ENCODE measurements at regions not wholly inside any gene's neighbourhood (a gene's known extent, or its start where the extent isn't known, plus 50 kb on each side); places are given as distances from the start of the nearest gene placed in this dataset.

DNA sequence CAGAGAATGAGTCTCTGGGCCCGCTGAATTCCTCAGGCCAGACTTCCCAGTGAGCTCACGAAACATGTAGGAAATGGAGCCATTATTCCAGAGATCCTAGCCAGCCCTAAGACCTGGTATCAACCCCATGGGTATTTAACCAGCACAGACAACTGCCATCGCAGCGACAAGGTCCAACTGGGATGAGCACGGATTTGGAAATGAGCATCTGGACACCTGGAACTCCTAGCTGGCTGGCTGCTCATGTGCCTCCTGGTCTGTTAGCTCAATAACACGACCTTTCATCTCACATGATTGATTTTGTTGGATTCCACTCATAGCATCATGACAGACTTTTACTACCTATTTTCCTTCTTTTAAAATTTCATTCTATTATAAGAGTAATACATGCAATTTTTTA is 51.0 kb downstream of the POU3F3 start:
- no peaks in the 10 kb centered on the region for H3K27me3 ChIP-seq (ENCODE audit: low read length)
- no peaks in the 10 kb centered on the region for H3K9me2 ChIP-seq (replicated peaks; ENCODE audit: insufficient read depth, low read length)
- H4K20me1 ChIP-seq (ENCODE audit: low read depth, low read length), result no peaks in the 10 kb centered on the region
- H3K4me2 ChIP-seq (ENCODE audit: low read depth, low read length, poor library complexity, severe bottlenecking), result no peak overlapping the region
- no peak overlapping the region for H2AFZ ChIP-seq (ENCODE audit: low read depth, low read length, severe bottlenecking)
- no peak overlapping the region for H3K4me3 ChIP-seq (ENCODE audit: insufficient read depth, low read length, poor library complexity, severe bottlenecking)
- H3K9ac ChIP-seq (ENCODE audit: low read length), result no peak overlapping the region
- H3K27ac ChIP-seq (ENCODE audit: low read depth, low read length), result no peak overlapping the region
- no peaks in the 10 kb centered on the region for H3K79me2 ChIP-seq (ENCODE audit: insufficient read depth, low read length)
- H3K9me3 ChIP-seq (ENCODE audit: insufficient read depth, low read length), result no peaks in the 10 kb centered on the region
- TF ChIP-seq EZH2phosphoT487 (conservative IDR thresholded peaks at IDR 0.05; ENCODE audit: low read length), result no peak
- TF ChIP-seq, protein P1, sequence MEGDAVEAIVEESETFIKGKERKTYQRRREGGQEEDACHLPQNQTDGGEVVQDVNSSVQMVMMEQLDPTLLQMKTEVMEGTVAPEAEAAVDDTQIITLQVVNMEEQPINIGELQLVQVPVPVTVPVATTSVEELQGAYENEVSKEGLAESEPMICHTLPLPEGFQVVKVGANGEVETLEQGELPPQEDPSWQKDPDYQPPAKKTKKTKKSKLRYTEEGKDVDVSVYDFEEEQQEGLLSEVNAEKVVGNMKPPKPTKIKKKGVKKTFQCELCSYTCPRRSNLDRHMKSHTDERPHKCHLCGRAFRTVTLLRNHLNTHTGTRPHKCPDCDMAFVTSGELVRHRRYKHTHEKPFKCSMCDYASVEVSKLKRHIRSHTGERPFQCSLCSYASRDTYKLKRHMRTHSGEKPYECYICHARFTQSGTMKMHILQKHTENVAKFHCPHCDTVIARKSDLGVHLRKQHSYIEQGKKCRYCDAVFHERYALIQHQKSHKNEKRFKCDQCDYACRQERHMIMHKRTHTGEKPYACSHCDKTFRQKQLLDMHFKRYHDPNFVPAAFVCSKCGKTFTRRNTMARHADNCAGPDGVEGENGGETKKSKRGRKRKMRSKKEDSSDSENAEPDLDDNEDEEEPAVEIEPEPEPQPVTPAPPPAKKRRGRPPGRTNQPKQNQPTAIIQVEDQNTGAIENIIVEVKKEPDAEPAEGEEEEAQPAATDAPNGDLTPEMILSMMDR (IDR thresholded peaks at IDR 0.05; ENCODE audit: insufficient read depth, low read length, poor library complexity, severe bottlenecking), result no peak
- H3F3A ChIP-seq (ENCODE audit: insufficient read depth), result no peaks in the 10 kb centered on the region
- no peaks in the 10 kb centered on the region for H3K36me3 ChIP-seq (ENCODE audit: low read length)

DNA sequence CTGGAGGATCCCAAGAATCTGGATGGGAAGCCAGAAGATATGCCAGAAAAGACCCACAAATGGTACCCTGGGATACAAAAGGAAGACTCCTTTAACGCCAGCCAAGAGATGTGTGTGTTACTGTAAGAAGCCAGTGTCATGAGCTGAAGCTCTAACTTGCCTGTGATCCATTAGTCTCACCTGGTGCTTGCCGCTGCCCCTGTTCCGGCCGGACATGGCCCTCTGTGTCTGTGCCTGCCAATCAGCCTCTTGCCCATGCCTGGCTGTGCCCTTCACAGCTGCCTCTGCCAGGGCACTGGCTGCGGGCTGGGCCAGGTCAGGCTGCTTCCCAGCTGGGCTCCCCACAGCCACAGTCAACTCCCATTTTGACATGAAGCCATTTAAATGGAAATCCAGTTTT is 55.4 kb downstream of the POU3F3 start:
- H2AFZ ChIP-seq (ENCODE audit: low read depth, low read length, severe bottlenecking), result no peak overlapping the region
- no peak overlapping the region for H3K4me3 ChIP-seq (ENCODE audit: insufficient read depth, low read length, poor library complexity, severe bottlenecking)
- no peaks in the 10 kb centered on the region for H3F3A ChIP-seq (ENCODE audit: insufficient read depth)
- no peaks in the 10 kb centered on the region for H3K9me2 ChIP-seq (replicated peaks; ENCODE audit: insufficient read depth, low read length)
- H3K9me3 ChIP-seq (ENCODE audit: insufficient read depth, low read length), result no peaks in the 10 kb centered on the region
- no peaks in the 10 kb centered on the region for H4K20me1 ChIP-seq (ENCODE audit: low read depth, low read length)
- H3K9ac ChIP-seq (ENCODE audit: low read length), result no peak overlapping the region
- H3K79me2 ChIP-seq (ENCODE audit: insufficient read depth, low read length), result no peaks in the 10 kb centered on the region
- H3K27ac ChIP-seq (ENCODE audit: low read depth, low read length), result no peak overlapping the region
- TF ChIP-seq EZH2phosphoT487 (conservative IDR thresholded peaks at IDR 0.05; ENCODE audit: low read length), result no peak
- TF ChIP-seq, protein P1 (IDR thresholded peaks at IDR 0.05; ENCODE audit: insufficient read depth, low read length, poor library complexity, severe bottlenecking), result no peak
- no peaks in the 10 kb centered on the region for H3K36me3 ChIP-seq (ENCODE audit: low read length)
- no peak overlapping the region for H3K4me2 ChIP-seq (ENCODE audit: low read depth, low read length, poor library complexity, severe bottlenecking)
- H3K27me3 ChIP-seq (ENCODE audit: low read length), result no peaks in the 10 kb centered on the region

DNA sequence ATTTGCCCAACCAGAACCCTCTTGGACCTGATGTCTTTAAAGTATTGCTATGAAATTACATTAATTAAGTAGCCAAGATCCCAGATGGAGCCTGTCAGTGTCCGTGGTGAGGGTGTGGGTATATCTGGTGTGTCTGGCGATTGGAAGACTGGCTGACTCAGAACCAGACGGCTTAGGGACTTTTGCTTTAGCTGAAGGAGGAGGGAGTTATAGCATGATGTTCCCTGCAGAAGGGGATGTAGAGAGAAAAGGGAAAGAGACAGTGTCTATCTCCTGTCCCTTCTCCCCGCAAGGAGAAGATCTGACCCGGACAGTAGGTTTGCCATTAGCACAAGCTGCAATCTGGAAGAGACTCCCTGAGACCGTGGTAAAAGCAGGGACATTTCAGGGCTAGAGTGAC is 60.6 kb downstream of the POU3F3 start:
- TF ChIP-seq EZH2phosphoT487 (conservative IDR thresholded peaks at IDR 0.05; ENCODE audit: low read length), result no peak
- TF ChIP-seq, protein P1 (IDR thresholded peaks at IDR 0.05; ENCODE audit: insufficient read depth, low read length, poor library complexity, severe bottlenecking), result no peak
- no peaks in the 10 kb centered on the region for H3K9me2 ChIP-seq (replicated peaks; ENCODE audit: insufficient read depth, low read length)
- H3K4me3 ChIP-seq (ENCODE audit: insufficient read depth, low read length, poor library complexity, severe bottlenecking), result no peak overlapping the region
- no peak overlapping the region for H3K4me2 ChIP-seq (ENCODE audit: low read depth, low read length, poor library complexity, severe bottlenecking)
- H4K20me1 ChIP-seq (ENCODE audit: low read depth, low read length), result no peaks in the 10 kb centered on the region
- H3K27ac ChIP-seq (ENCODE audit: low read depth, low read length), result no peak overlapping the region
- no peaks in the 10 kb centered on the region for H3K79me2 ChIP-seq (ENCODE audit: insufficient read depth, low read length)
- no peak overlapping the region for H2AFZ ChIP-seq (ENCODE audit: low read depth, low read length, severe bottlenecking)
- H3K9ac ChIP-seq (ENCODE audit: low read length), result no peak overlapping the region
- no peaks in the 10 kb centered on the region for H3F3A ChIP-seq (ENCODE audit: insufficient read depth)
- H3K27me3 ChIP-seq (ENCODE audit: low read length), result no peaks in the 10 kb centered on the region
- H3K36me3 ChIP-seq (ENCODE audit: low read length), result no peaks in the 10 kb centered on the region
- H3K9me3 ChIP-seq (ENCODE audit: insufficient read depth, low read length), result no peaks in the 10 kb centered on the region

Measured in SU-DHL-6 (cell line).